ENCODE measurements at regions not wholly inside any gene's neighbourhood (a gene's known extent, or its start where the extent isn't known, plus 50 kb on each side); places are given as distances from the start of the nearest gene placed in this dataset.

GRCh38 chr14:45990252-45990651 is 661.3 kb downstream of the RPL10L start:
- no peak for TF ChIP-seq TCF4 (CRISPR knock-in tag; IDR thresholded peaks at IDR 0.05; ENCODE audit: borderline replicate concordance)
- TF ChIP-seq TSHZ2 (CRISPR knock-in tag; IDR thresholded peaks at IDR 0.05): no peak
- TF ChIP-seq PPARA (CRISPR knock-in tag; IDR thresholded peaks at IDR 0.05; ENCODE audit: borderline replicate concordance): no peak
- TF ChIP-seq ZNF565 (CRISPR knock-in tag; conservative IDR thresholded peaks at IDR 0.05; ENCODE audit: low read depth): no peak
- TF ChIP-seq RARB (CRISPR knock-in tag; IDR thresholded peaks at IDR 0.05): no peak
- TF ChIP-seq SNAI2 (CRISPR knock-in tag; IDR thresholded peaks at IDR 0.05): no peak
- TF ChIP-seq ISL1 (CRISPR knock-in tag; IDR thresholded peaks at IDR 0.05): no peak
- no peak for TF ChIP-seq POU6F1 (CRISPR knock-in tag; IDR thresholded peaks at IDR 0.05; ENCODE audit: borderline replicate concordance, low read depth)
